ENCODE measurements at regions not wholly inside any gene's neighbourhood (a gene's known extent, or its start where the extent isn't known, plus 50 kb on each side); places are given as distances from the start of the nearest gene placed in this dataset.

- TF ChIP-seq, protein P1, sequence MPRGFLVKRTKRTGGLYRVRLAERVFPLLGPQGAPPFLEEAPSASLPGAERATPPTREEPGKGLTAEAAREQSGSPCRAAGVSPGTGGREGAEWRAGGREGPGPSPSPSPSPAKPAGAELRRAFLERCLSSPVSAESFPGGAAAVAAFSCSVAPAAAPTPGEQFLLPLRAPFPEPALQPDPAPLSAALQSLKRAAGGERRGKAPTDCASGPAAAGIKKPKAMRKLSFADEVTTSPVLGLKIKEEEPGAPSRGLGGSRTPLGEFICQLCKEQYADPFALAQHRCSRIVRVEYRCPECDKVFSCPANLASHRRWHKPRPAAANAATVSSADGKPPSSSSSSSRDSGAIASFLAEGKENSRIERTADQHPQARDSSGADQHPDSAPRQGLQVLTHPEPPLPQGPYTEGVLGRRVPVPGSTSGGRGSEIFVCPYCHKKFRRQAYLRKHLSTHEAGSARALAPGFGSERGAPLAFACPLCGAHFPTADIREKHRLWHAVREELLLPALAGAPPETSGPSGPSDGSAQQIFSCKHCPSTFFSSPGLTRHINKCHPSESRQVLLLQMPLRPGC (tag by site-specific recombination; IDR thresholded peaks at IDR 0.05): no peak
- no peak for TF ChIP-seq ZNF221 (tag by site-specific recombination; IDR thresholded peaks at IDR 0.05; ENCODE audit: borderline replicate concordance)
- no peak for TF ChIP-seq ZSCAN23 (tag by site-specific recombination; IDR thresholded peaks at IDR 0.05)
- TF ChIP-seq FEZF1 (tag by site-specific recombination; IDR thresholded peaks at IDR 0.05): no peak
- TF ChIP-seq GFI1B (tag by site-specific recombination; IDR thresholded peaks at IDR 0.05): no peak
- no peak for TF ChIP-seq ZNF311 (tag by site-specific recombination; IDR thresholded peaks at IDR 0.05; ENCODE audit: borderline replicate concordance)
- TF ChIP-seq ZNF670 (tag by site-specific recombination; IDR thresholded peaks at IDR 0.05; ENCODE audit: low read depth): no peak
- no peak for TF ChIP-seq CTCF (tag by site-specific recombination; IDR thresholded peaks at IDR 0.05)
These were observed 186.7 kb downstream of the TDRD15 start (continued) for GRCh38 chr2:21310493-21310892.

DNA sequence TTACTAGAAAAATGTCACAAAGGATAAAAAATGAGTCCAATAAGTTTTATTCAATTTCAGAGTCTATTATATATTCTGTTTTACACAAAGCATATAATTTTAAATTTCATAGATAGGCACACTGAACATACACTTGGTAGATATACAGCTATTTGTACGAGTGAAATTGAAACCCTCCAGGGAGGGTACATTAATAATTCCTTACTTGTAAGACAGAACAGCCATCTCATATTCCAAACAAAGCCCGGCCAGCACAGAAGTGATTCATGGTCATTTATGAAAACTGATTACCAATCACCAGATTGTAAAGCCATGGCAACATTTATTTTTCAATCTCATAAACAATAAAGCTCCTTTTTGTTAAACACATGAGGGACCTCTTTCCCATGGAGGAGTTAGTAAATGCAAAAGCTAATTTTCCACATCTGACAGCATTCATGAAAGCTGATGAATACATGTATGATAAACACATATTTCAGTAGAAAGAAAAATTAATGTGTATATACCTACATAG, 190.6 kb downstream of the TDRD15 start:
- Histone ChIP-seq H3K4me1 (ENCODE audit: control insufficient read depth, insufficient read depth, low read length) (no peaks in the 10 kb centered on the region), H3K27ac (ENCODE audit: extremely low read depth, low read depth, low read length) (no peak overlapping the region), H3K9me3 (ENCODE audit: control insufficient read depth, insufficient read depth, low read depth, low read length) (no peaks in the 10 kb centered on the region), H3K4me3 (ENCODE audit: low read depth, low read length) (no peak overlapping the region), H3K36me3 (ENCODE audit: control insufficient read depth in 2 of 2, insufficient read depth in 1 of 2, low read length in 2 of 2) (no peaks in the 10 kb centered on the region)
- ChIA-PET CTCF (interaction anchor here (0.6 to 1.3 kb wide), 3 partner anchors 140 to 632 kb away, joined by 3 to 7 read pairs (median 3); no protein-coding TSS in a partner anchor), POLR2A (no interaction called here)
- TF ChIP-seq CTCF (tag by site-specific recombination; IDR thresholded peaks at IDR 0.05): no peak
- no peak for TF ChIP-seq ZNF777 (tag by site-specific recombination; IDR thresholded peaks at IDR 0.05; ENCODE audit: borderline replicate concordance)
- TF ChIP-seq TCF7L2 (IDR thresholded peaks at IDR 0.05; ENCODE audit: borderline replicate concordance, low read depth, low read length): no peak
- no peak for TF ChIP-seq ZNF302 (tag by site-specific recombination; IDR thresholded peaks at IDR 0.05; ENCODE audit: low read depth)
- TF ChIP-seq, protein P2, sequence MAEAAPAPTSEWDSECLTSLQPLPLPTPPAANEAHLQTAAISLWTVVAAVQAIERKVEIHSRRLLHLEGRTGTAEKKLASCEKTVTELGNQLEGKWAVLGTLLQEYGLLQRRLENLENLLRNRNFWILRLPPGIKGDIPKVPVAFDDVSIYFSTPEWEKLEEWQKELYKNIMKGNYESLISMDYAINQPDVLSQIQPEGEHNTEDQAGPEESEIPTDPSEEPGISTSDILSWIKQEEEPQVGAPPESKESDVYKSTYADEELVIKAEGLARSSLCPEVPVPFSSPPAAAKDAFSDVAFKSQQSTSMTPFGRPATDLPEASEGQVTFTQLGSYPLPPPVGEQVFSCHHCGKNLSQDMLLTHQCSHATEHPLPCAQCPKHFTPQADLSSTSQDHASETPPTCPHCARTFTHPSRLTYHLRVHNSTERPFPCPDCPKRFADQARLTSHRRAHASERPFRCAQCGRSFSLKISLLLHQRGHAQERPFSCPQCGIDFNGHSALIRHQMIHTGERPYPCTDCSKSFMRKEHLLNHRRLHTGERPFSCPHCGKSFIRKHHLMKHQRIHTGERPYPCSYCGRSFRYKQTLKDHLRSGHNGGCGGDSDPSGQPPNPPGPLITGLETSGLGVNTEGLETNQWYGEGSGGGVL (tag by site-specific recombination; IDR thresholded peaks at IDR 0.05): no peak
- no peak for TF ChIP-seq ATF2 (tag by site-specific recombination; IDR thresholded peaks at IDR 0.05; ENCODE audit: low read depth)
- no peak for TF ChIP-seq ZBTB17 (tag by site-specific recombination; IDR thresholded peaks at IDR 0.05)
- TF ChIP-seq ZBTB7A (tag by site-specific recombination; IDR thresholded peaks at IDR 0.05; ENCODE audit: low read depth): no peak
- TF ChIP-seq ZNF114 (tag by site-specific recombination; IDR thresholded peaks at IDR 0.05): no peak
- no peak for TF ChIP-seq TSHZ1 (tag by site-specific recombination; IDR thresholded peaks at IDR 0.05; ENCODE audit: borderline replicate concordance)
- no peak for TF ChIP-seq BCL6B (tag by site-specific recombination; IDR thresholded peaks at IDR 0.05)
- TF ChIP-seq ZNF707 (tag by site-specific recombination; IDR thresholded peaks at IDR 0.05): no peak
- TF ChIP-seq ZNF155 (tag by site-specific recombination; IDR thresholded peaks at IDR 0.05): no peak

Measured in HEK293 (cell line).